ENCODE measurements at regions not wholly inside any gene's neighbourhood (a gene's known extent, or its start where the extent isn't known, plus 50 kb on each side); places are given as distances from the start of the nearest gene placed in this dataset.

- no peak overlapping the region for H3K27ac ChIP-seq (ENCODE audit: low read depth, low read length)
- 87 to 94% (median 94%) methylated on average over 3 of the region's 3 CpGs for WGBS, 3 donors
These were observed 210.9 kb downstream of the MYCN start for GRCh38 chr2:16151281-16151570.

- no peak overlapping the region for H3K27ac ChIP-seq (ENCODE audit: low read depth, low read length)
- WGBS, 3 donors = 88 to 93% (median 89%) methylated on average over 5 of the region's 5 CpGs
These were observed 210.3 kb downstream of the MYCN start for GRCh38 chr2:16150456-16151280.

- H3K27ac ChIP-seq (ENCODE audit: low read depth, low read length) = no peak overlapping the region
- WGBS, 3 donors = 75 to 84% (median 83%) methylated on average over 17 of the region's 17 CpGs
These were observed 209.2 kb downstream of the MYCN start for GRCh38 chr2:16149349-16150243.

GRCh38 chr2:16148632-16149348 lies 208.4 kb downstream of the MYCN start:
- H3K27ac ChIP-seq (ENCODE audit: low read depth, low read length) = no peak overlapping the region
- WGBS, 3 donors = 88 to 90% (median 89%) methylated on average over 6 of the region's 6 CpGs

GRCh38 chr2:16142383-16143361 lies 202.3 kb downstream of the MYCN start:
- no peak overlapping the region for H3K27ac ChIP-seq (ENCODE audit: low read depth, low read length)
- WGBS, 3 donors = 32 to 94% (median 94%) methylated on average over 9 of the region's 9 CpGs

GRCh38 chr2:16141641-16141921 lies 201.2 kb downstream of the MYCN start:
- 31 to 86% (median 81%) methylated on average over 2 of the region's 2 CpGs for WGBS, 3 donors
- no peak overlapping the region for H3K27ac ChIP-seq (ENCODE audit: low read depth, low read length)

- no peak overlapping the region for H3K27ac ChIP-seq (ENCODE audit: low read depth, low read length)
- WGBS, 3 donors = 79 to 90% (median 82%) methylated on average over 7 of the region's 7 CpGs
These were observed 200.7 kb downstream of the MYCN start for GRCh38 chr2:16140771-16141640.

GRCh38 chr2:16139663-16140615 lies 199.6 kb downstream of the MYCN start:
- no peak overlapping the region for H3K27ac ChIP-seq (ENCODE audit: low read depth, low read length)
- WGBS, 3 donors = 85 to 91% (median 86%) methylated on average over 9 of the region's 9 CpGs

GRCh38 chr2:16138811-16139662 lies 198.7 kb downstream of the MYCN start:
- WGBS, 3 donors = 74 to 87% (median 77%) methylated on average over 8 of the region's 8 CpGs
- no peak overlapping the region for H3K27ac ChIP-seq (ENCODE audit: low read depth, low read length)

GRCh38 chr2:16137080-16137755 lies 196.9 kb downstream of the MYCN start:
- 85 to 88% (median 88%) methylated on average over 5 of the region's 5 CpGs for WGBS, 3 donors
- H3K27ac ChIP-seq (ENCODE audit: low read depth, low read length) = no peak overlapping the region

GRCh38 chr2:16136461-16137035 lies 196.2 kb downstream of the MYCN start:
- no peak overlapping the region for H3K27ac ChIP-seq (ENCODE audit: low read depth, low read length)
- WGBS, 3 donors = 75 to 84% (median 81%) methylated on average over 3 of the region's 3 CpGs

GRCh38 chr2:16135913-16136310 lies 195.6 kb downstream of the MYCN start:
- H3K27ac ChIP-seq (ENCODE audit: low read depth, low read length) = no peak overlapping the region
- 58 to 77% (median 60%) methylated on average over 1 of the region's 1 CpG for WGBS, 3 donors

GRCh38 chr2:16135196-16135912 lies 195.0 kb downstream of the MYCN start:
- H3K27ac ChIP-seq (ENCODE audit: low read depth, low read length) = no peak overlapping the region
